B cell (primary cell): ENCODE measurements at regions not wholly inside any gene's neighbourhood (a gene's known extent, or its start where the extent isn't known, plus 50 kb on each side); places are given as distances from the start of the nearest gene placed in this dataset.

ENCODE experiments used
- ATAC-seq: fragments of 200-7000 bp; cut with Tn5 transposase; one replicate; pipeline ENCODE4 v1.10.0; 2021; ENCODE audit warnings: low read depth, mild to moderate bottlenecking, moderate number of reproducible peaks, moderate library complexity
- CTCF ChIA-PET: fragments of 350-600 bp; sonication (Branson Sonifier 250); formaldehyde crosslinking; loops from one replicate; lab custom pipeline; 2021; ENCODE audit warnings: antibody characterized with exemption, inconsistent platforms; lab: Charles Lee
- POLR2A ChIA-PET: fragments of 350-600 bp; sonication (Branson Sonifier 250); formaldehyde crosslinking; loops from one replicate; lab custom pipeline; 2021; ENCODE audit warnings: antibody characterized with exemption; lab: Charles Lee
- DNase-seq: peaks from one replicate; pipeline ENCODE4 v3.0.0; 2013
- H2AFZ ChIP-seq: 2 replicates; pipeline ENCODE4 v1.6.1; 2012; ENCODE audit warnings: mild to moderate bottlenecking, low read depth, low read length; ENCODE audit not compliant: insufficient read depth, poor library complexity, severe bottlenecking
- H3K27ac ChIP-seq, 2 donors: 1 replicate in 1 of 2; 2 replicates in 1 of 2; pipeline ENCODE4 v1.5.1; 2012 to 2013; ENCODE audit warnings: low read length in 2 of 2, mild to moderate bottlenecking in 2 of 2, moderate library complexity in 1 of 2
- H3K27me3 ChIP-seq, 4 experiments: fragments of 200-600 bp in 1 of 4; sonication (generic) in 1 of 4; replicated peaks in 1 of 4; 1 replicate in 2 of 4; 2 replicates in 2 of 4; pipeline versions ENCODE4 v1.6.1 to v1.7.0; 2013 to 2016; ENCODE audit warnings: low read length in 3 of 4, mild to moderate bottlenecking in 2 of 4, mixed read lengths in 1 of 4, moderate library complexity in 1 of 4; ENCODE audit not compliant: insufficient read depth in 4 of 4, control insufficient read depth in 3 of 4; ENCODE audit errors: control extremely low read depth in 1 of 4
- H3K36me3 ChIP-seq, 2 experiments: replicated peaks in 1 of 2; 1 replicate in 1 of 2; 2 replicates in 1 of 2; pipeline versions ENCODE4 v1.6.1 to v1.7.1; 2013; ENCODE audit warnings: low read length in 1 of 2; ENCODE audit not compliant: insufficient read depth in 2 of 2, control insufficient read depth in 1 of 2; ENCODE audit errors: control extremely low read depth in 1 of 2, extremely low read depth in 1 of 2
- H3K4me1 ChIP-seq, 2 donors: fragments of 200-600 bp in 1 of 2; sonication (generic) in 1 of 2; 1 replicate in 1 of 2; 2 replicates in 1 of 2; pipeline versions ENCODE4 v1.5.1 to v1.6.1; 2013 to 2017; ENCODE audit warnings: low read length in 2 of 2; ENCODE audit not compliant: control insufficient read depth in 2 of 2, insufficient read depth in 2 of 2
- H3K4me2 ChIP-seq: replicated peaks from 2 replicates; pipeline ENCODE3; 2012; ENCODE audit warnings: mild to moderate bottlenecking, low read depth, low read length; ENCODE audit not compliant: poor library complexity, severe bottlenecking
- H3K4me3 ChIP-seq, 5 experiments: fragments of 200-600 bp in 1 of 5; sonication (generic) in 1 of 5; 1 replicate in 3 of 5; 2 replicates in 2 of 5; pipeline versions ENCODE4 v1.5.1 to v1.7.0; 2011 to 2016; ENCODE audit warnings: low read length in 4 of 5, mild to moderate bottlenecking in 4 of 5, low read depth in 2 of 5, control low read depth in 1 of 5, moderate library complexity in 1 of 5; ENCODE audit not compliant: insufficient read depth in 1 of 5; ENCODE audit errors: control extremely low read depth in 1 of 5, extremely low read depth in 1 of 5
- H3K79me2 ChIP-seq: fragments of 200-600 bp; sonication (generic); one replicate; pipeline ENCODE4 v1.6.0; 2016; ENCODE audit warnings: low read length; ENCODE audit not compliant: control insufficient read depth, insufficient read depth
- H3K9ac ChIP-seq: fragments of 200-600 bp; sonication (generic); 2 replicates; pipeline ENCODE4 v1.6.1; 2017; ENCODE audit warnings: mild to moderate bottlenecking, low read length, moderate library complexity
- H3K9me3 ChIP-seq, 3 donors: one replicate each; pipeline versions ENCODE4 v1.6.1 to v1.7.1; 2013; ENCODE audit warnings: low read length in 2 of 3; ENCODE audit not compliant: control insufficient read depth in 2 of 3, insufficient read depth in 1 of 3; ENCODE audit errors: control extremely low read depth in 1 of 3
- H4K20me1 ChIP-seq: 2 replicates; pipeline ENCODE4 v1.6.0; 2012; ENCODE audit warnings: mild to moderate bottlenecking, low read length; ENCODE audit not compliant: insufficient read depth, control insufficient read depth, poor library complexity, severe bottlenecking
- H3K27ac Mint-ChIP-seq: one replicate; pipeline ENCODE4 v1.8.0; 2021; ENCODE audit warnings: mixed read lengths
- H3K27me3 Mint-ChIP-seq: one replicate; pipeline ENCODE4 v1.8.0; 2021; ENCODE audit warnings: mixed read lengths
- H3K4me1 Mint-ChIP-seq: one replicate; pipeline ENCODE4 v1.8.0; 2021; ENCODE audit warnings: mixed read lengths
- H3K4me3 Mint-ChIP-seq: one replicate; pipeline ENCODE4 v1.8.0; 2021; ENCODE audit warnings: mixed read lengths
- H3K9me3 Mint-ChIP-seq: one replicate; pipeline ENCODE4 v1.8.0; 2022; ENCODE audit warnings: mixed read lengths; ENCODE audit not compliant: insufficient read depth
- CTCF ChIP-seq: fragments of 200-600 bp; IDR thresholded peaks from one replicate; pipeline ENCODE4 v1.8.0; 2022; ENCODE audit warnings: antibody characterized with exemption, mild to moderate bottlenecking
- EZH2 ChIP-seq: IDR thresholded peaks from 2 replicates; pipeline ENCODE4 v1.6.1; 2012; ENCODE audit warnings: borderline replicate concordance, low read depth, mild to moderate bottlenecking, moderate library complexity, low read length; ENCODE audit not compliant: insufficient read depth, poor library complexity, severe bottlenecking
- WGBS: methylation state at CpG from one replicate; pipeline ENCODE4 v1.1.5; 2013; ENCODE audit warnings: missing lambda C conversion rate; ENCODE audit not compliant: insufficient coverage; 5-methylcytosine and 5-hydroxymethylcytosine counted together
- intact Hi-C: fragments of 100-400 bp; cut with micrococcal nuclease; formaldehyde crosslinking; loops from one replicate; pipeline ENCODE4 v1.10.0; 2022

GRCh38 chr7:84668116-84668515, 473.5 kb upstream of the SEMA3A start:
- ChIA-PET CTCF (no interaction called here), POLR2A (no interaction called here)
- Histone ChIP-seq H3K27ac (no peak overlapping the region), H3K27me3 (no peaks in the 10 kb centered on the region), H3K4me1 (no peaks in the 10 kb centered on the region), H3K36me3 (no peaks in the 10 kb centered on the region), H4K20me1 (no peaks in the 10 kb centered on the region), H3K4me2 (no peak overlapping the region), H3K79me2 (no peaks in the 10 kb centered on the region), H3K9me3 (no peaks in the 10 kb centered on the region), H3K9ac (no peak overlapping the region), H3K4me3 (no peak overlapping the region), H2AFZ (no peak overlapping the region)
- no peaks in the 10 kb centered on the region for H3K4me1 Mint-ChIP-seq
- DNase-seq = no peak
- no peaks in the 10 kb centered on the region for H3K9me3 Mint-ChIP-seq
- H3K4me3 Mint-ChIP-seq = no peak overlapping the region
- no peak for ATAC-seq
- H3K27me3 Mint-ChIP-seq = no peaks in the 10 kb centered on the region
- no peak for TF ChIP-seq CTCF
- TF ChIP-seq EZH2 = no peak
- intact Hi-C loops = no loop called here
- H3K27ac Mint-ChIP-seq = no peak overlapping the region
- WGBS = no CpG with 5 or more reads among the region's 1 CpG

GRCh38 chr7:84666651-84667050, 472.1 kb upstream of the SEMA3A start:
- TF ChIP-seq CTCF = no peak
- no peak for TF ChIP-seq EZH2
- H3K4me3 ChIP-seq = no peak overlapping the region
- ChIA-PET POLR2A (no interaction called here), CTCF (no interaction called here)
- H3K4me1 ChIP-seq = no peaks in the 10 kb centered on the region
- Mint-ChIP-seq H3K4me3 (no peak overlapping the region), H3K9me3 (no peaks in the 10 kb centered on the region), H3K27me3 (no peaks in the 10 kb centered on the region), H3K4me1 (no peaks in the 10 kb centered on the region), H3K27ac (no peak overlapping the region)
- no peak overlapping the region for H3K9ac ChIP-seq
- no peaks in the 10 kb centered on the region for H3K79me2 ChIP-seq
- H4K20me1 ChIP-seq = no peaks in the 10 kb centered on the region
- no peaks in the 10 kb centered on the region for H3K36me3 ChIP-seq
- DNase-seq (no peak), ATAC-seq (no peak)
- intact Hi-C loops = no loop called here
- H2AFZ ChIP-seq = no peak overlapping the region
- H3K27me3 ChIP-seq = no peaks in the 10 kb centered on the region
- no peak overlapping the region for H3K27ac ChIP-seq
- no peak overlapping the region for H3K4me2 ChIP-seq
- 100% methylated on average over 1 of the region's 2 CpGs for WGBS
- no peaks in the 10 kb centered on the region for H3K9me3 ChIP-seq
